ENCODE measurements at regions not wholly inside any gene's neighbourhood (a gene's known extent, or its start where the extent isn't known, plus 50 kb on each side); places are given as distances from the start of the nearest gene placed in this dataset.

GRCh38 chr21:34311561-34312330 lies 52.1 kb upstream of the KCNE2 start:
- H3K9me3 Mint-ChIP-seq: peaks cover 18% of the 10 kb centered on the region
- peaks cover 3% of the 10 kb centered on the region for H3K36me3 Mint-ChIP-seq
- H3K4me1 Mint-ChIP-seq: peaks cover 1% of the 10 kb centered on the region
- no peak overlapping the region for H3K27ac Mint-ChIP-seq
- no peak for DNase-seq (ENCODE audit: low spot score in 2 of 2, unreplicated experiment in 2 of 2)
- no peak overlapping the region for H3K4me3 Mint-ChIP-seq
- TF ChIP-seq CTCF (IDR thresholded peaks at IDR 0.05; ENCODE audit: unreplicated experiment): no peak
- H3K27me3 Mint-ChIP-seq (ENCODE audit: low read depth): peaks cover 2% of the 10 kb centered on the region

GRCh38 chr21:34313116-34313515 lies 50.7 kb upstream of the KCNE2 start:
- peaks cover 18% of the 10 kb centered on the region for H3K9me3 Mint-ChIP-seq
- H3K27ac Mint-ChIP-seq: no peak overlapping the region
- TF ChIP-seq CTCF (IDR thresholded peaks at IDR 0.05; ENCODE audit: unreplicated experiment): no peak
- peaks cover 5% of the 10 kb centered on the region for H3K27me3 Mint-ChIP-seq (ENCODE audit: low read depth)
- no peak overlapping the region for H3K4me3 Mint-ChIP-seq
- no peaks in the 10 kb centered on the region for H3K4me1 Mint-ChIP-seq
- H3K36me3 Mint-ChIP-seq: peaks cover 3% of the 10 kb centered on the region
- no peak for DNase-seq (ENCODE audit: low spot score in 2 of 2, unreplicated experiment in 2 of 2)

All from mesothelial cell of epicardium (in vitro differentiated cells).